GM18868 (cell line): ENCODE measurements at regions not wholly inside any gene's neighbourhood (a gene's known extent, or its start where the extent isn't known, plus 50 kb on each side); places are given as distances from the start of the nearest gene placed in this dataset.
"Not testable (repeated sequence)": the region's sequence is repeated elsewhere in the genome, so short reads cannot be mapped to it uniquely, and the experiment has no call there.

Experiments used
- ATAC-seq: cut with Tn5 transposase; IDR thresholded peaks from one replicate; pipeline ENCODE4 v1.9.1; 2021; ENCODE audit warnings: mild to moderate bottlenecking, moderate library complexity; ENCODE audit not compliant: unreplicated experiment

GRCh38 chr5:74404574-74405508, 235.7 kb downstream of the ENC1 start:
- ATAC-seq: no peak

GRCh38 chr5:74403771-74404170, 236.8 kb downstream of the ENC1 start:
- ATAC-seq: no peak

- no peak for ATAC-seq
Measured at GRCh38 chr5:74402553-74402952, 238.0 kb downstream of the ENC1 start.

- ATAC-seq: no peak
Measured at GRCh38 chr5:74401946-74402320, 238.6 kb downstream of the ENC1 start.

GRCh38 chr5:74401281-74401945, 239.1 kb downstream of the ENC1 start:
- ATAC-seq: no peak

GRCh38 chr5:74400067-74400466, 240.5 kb downstream of the ENC1 start:
- no peak for ATAC-seq

GRCh38 chr5:74396913-74397622, 243.5 kb downstream of the ENC1 start:
- ATAC-seq: no peak

GRCh38 chr5:74394916-74395880, 245.3 kb downstream of the ENC1 start:
- ATAC-seq: no peak

GRCh38 chr5:74394528-74394915, 246.0 kb downstream of the ENC1 start:
- ATAC-seq: peak; percentile 38

GRCh38 chr5:74393943-74394342, 246.6 kb downstream of the ENC1 start:
- ATAC-seq: no peak

GRCh38 chr5:74392711-74393351, 247.7 kb downstream of the ENC1 start:
- peak; percentile 36 for ATAC-seq

- ATAC-seq: no peak
Measured at GRCh38 chr5:74391410-74391809, 249.1 kb downstream of the ENC1 start.

- ATAC-seq: no peak
Measured at GRCh38 chr5:74390822-74391221, 249.7 kb downstream of the ENC1 start.

GRCh38 chr5:74390306-74390637, 250.3 kb downstream of the ENC1 start:
- ATAC-seq: no peak

GRCh38 chr5:74389531-74390305, 250.8 kb downstream of the ENC1 start:
- no peak for ATAC-seq

- not testable (repeated sequence) for ATAC-seq
Measured at GRCh38 chr5:74388411-74388810, 252.1 kb downstream of the ENC1 start.

- ATAC-seq: no peak
Measured at GRCh38 chr5:74386571-74387334, 253.8 kb downstream of the ENC1 start.

- ATAC-seq: no peak
Measured at GRCh38 chr5:74384851-74385250, 255.7 kb downstream of the ENC1 start.
